ENCODE measurements at regions not wholly inside any gene's neighbourhood (a gene's known extent, or its start where the extent isn't known, plus 50 kb on each side); places are given as distances from the start of the nearest gene placed in this dataset.

DNA sequence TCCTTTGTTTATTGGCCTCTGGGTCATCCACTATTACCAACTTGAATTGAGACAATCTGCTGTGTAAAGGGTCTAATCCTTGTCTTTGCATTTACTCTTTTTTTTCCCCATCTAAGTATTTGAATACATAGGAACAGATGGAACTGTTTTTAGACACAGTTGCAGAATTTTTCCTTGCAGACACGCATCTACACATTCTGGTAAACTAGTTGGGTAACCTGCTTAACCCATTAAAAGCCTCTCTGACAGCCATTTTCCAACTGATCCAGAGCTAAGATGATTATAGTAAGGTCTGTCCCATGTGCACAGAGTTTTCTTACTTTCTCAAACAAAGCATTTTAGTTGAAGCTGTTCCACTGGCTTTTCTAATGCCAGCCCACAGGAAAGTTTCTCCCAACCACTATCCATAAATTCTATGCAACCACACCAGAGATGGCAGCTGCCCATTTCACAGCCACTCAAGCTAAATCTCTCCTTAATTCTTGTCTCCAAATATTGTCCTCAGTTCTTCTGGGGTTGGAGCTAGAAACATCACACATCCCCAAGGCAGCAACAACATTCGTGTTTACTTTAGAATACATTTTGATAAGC lies 492.1 kb downstream of the MAFB start:
- no peak for TF ChIP-seq POLR2AphosphoS5 (IDR thresholded peaks at IDR 0.05; ENCODE audit: low read depth)
- TF ChIP-seq CTCF (IDR thresholded peaks at IDR 0.05; ENCODE audit: insufficient read depth, low read length) = no peak
